ENCODE measurements at regions not wholly inside any gene's neighbourhood (a gene's known extent, or its start where the extent isn't known, plus 50 kb on each side); places are given as distances from the start of the nearest gene placed in this dataset.
"Not testable (repeated sequence)": the region's sequence is repeated elsewhere in the genome, so short reads cannot be mapped to it uniquely, and the experiment has no call there.

GRCh38 chr4:115548123-115548522 is 434.7 kb upstream of the NDST4 start:
- TF ChIP-seq EZH2 (IDR thresholded peaks at IDR 0.05; ENCODE audit: low read length, missing control alignments) (no peak), CTCF (conservative IDR thresholded peaks at IDR 0.05 in 1 of 2, IDR thresholded peaks at IDR 0.05 in 1 of 2; ENCODE audit: low read depth in 1 of 2, low read length in 2 of 2) (no peak)
- no peak overlapping the region for H3K9ac ChIP-seq (ENCODE audit: insufficient read depth, low read length)
- H3K4me1 ChIP-seq (ENCODE audit: control insufficient read depth, extremely low read depth, insufficient read depth, low read length), result no peaks in the 10 kb centered on the region
- H3K9me3 ChIP-seq (ENCODE audit: control insufficient read depth, insufficient read depth, low read depth, low read length), result no peaks in the 10 kb centered on the region
- no peaks in the 10 kb centered on the region for H3K36me3 ChIP-seq (ENCODE audit: control insufficient read depth, insufficient read depth, low read length)
- H3K4me2 ChIP-seq (ENCODE audit: extremely low read depth, insufficient read depth, low read length), result no peak overlapping the region
- H3K27me3 ChIP-seq (ENCODE audit: control insufficient read depth, insufficient read depth, low read length), result no peaks in the 10 kb centered on the region
- H3K79me2 ChIP-seq (ENCODE audit: control insufficient read depth, insufficient read depth, low read length), result no peaks in the 10 kb centered on the region
- no peak overlapping the region for H2AFZ ChIP-seq (ENCODE audit: low read length)
- DNase-seq (ENCODE audit: low read depth in 2 of 2), result no peak
- H3K27ac ChIP-seq (ENCODE audit: insufficient read depth, low read length), result no peak overlapping the region
- no peaks in the 10 kb centered on the region for H4K20me1 ChIP-seq (ENCODE audit: control insufficient read depth, extremely low read depth, insufficient read depth, low read length)
- H3K4me3 ChIP-seq (replicated peaks in 1 of 4; ENCODE audit: control extremely low read depth in 1 of 4, insufficient read depth in 1 of 4, low read depth in 3 of 4, low read length in 4 of 4), result no peak overlapping the region

GRCh38 chr4:115537387-115537786 is 424.0 kb upstream of the NDST4 start:
- H4K20me1 ChIP-seq (ENCODE audit: control insufficient read depth, extremely low read depth, insufficient read depth, low read length), result no peaks in the 10 kb centered on the region
- TF ChIP-seq EZH2 (IDR thresholded peaks at IDR 0.05; ENCODE audit: low read length, missing control alignments) (no peak), CTCF (conservative IDR thresholded peaks at IDR 0.05 in 1 of 2, IDR thresholded peaks at IDR 0.05 in 1 of 2; ENCODE audit: low read depth in 1 of 2, low read length in 2 of 2) (no peak)
- H3K27ac ChIP-seq (ENCODE audit: insufficient read depth, low read length), result no peak overlapping the region
- no peaks in the 10 kb centered on the region for H3K36me3 ChIP-seq (ENCODE audit: control insufficient read depth, insufficient read depth, low read length)
- no peak overlapping the region for H3K4me2 ChIP-seq (ENCODE audit: extremely low read depth, insufficient read depth, low read length)
- no peaks in the 10 kb centered on the region for H3K79me2 ChIP-seq (ENCODE audit: control insufficient read depth, insufficient read depth, low read length)
- no peaks in the 10 kb centered on the region for H3K27me3 ChIP-seq (ENCODE audit: control insufficient read depth, insufficient read depth, low read length)
- no peak overlapping the region for H3K4me3 ChIP-seq (replicated peaks in 1 of 4; ENCODE audit: control extremely low read depth in 1 of 4, insufficient read depth in 1 of 4, low read depth in 3 of 4, low read length in 4 of 4)
- H3K9ac ChIP-seq (ENCODE audit: insufficient read depth, low read length), result no peak overlapping the region
- H2AFZ ChIP-seq (ENCODE audit: low read length), result no peak overlapping the region
- H3K9me3 ChIP-seq (ENCODE audit: control insufficient read depth, insufficient read depth, low read depth, low read length), result no peaks in the 10 kb centered on the region
- peak; percentile 0 to 9 for DNase-seq (ENCODE audit: low read depth in 2 of 2)
- no peaks in the 10 kb centered on the region for H3K4me1 ChIP-seq (ENCODE audit: control insufficient read depth, extremely low read depth, insufficient read depth, low read length)

GRCh38 chr4:115529126-115529525 is 415.7 kb upstream of the NDST4 start:
- no peak overlapping the region for H2AFZ ChIP-seq (ENCODE audit: low read length)

GRCh38 chr4:115519476-115519875 is 406.1 kb upstream of the NDST4 start:
- H3K4me2 ChIP-seq (ENCODE audit: extremely low read depth, insufficient read depth, low read length); H3K79me2 ChIP-seq (ENCODE audit: control insufficient read depth, insufficient read depth, low read length); H3K9ac ChIP-seq (ENCODE audit: insufficient read depth, low read length); H4K20me1 ChIP-seq (ENCODE audit: control insufficient read depth, extremely low read depth, insufficient read depth, low read length); H3K27ac ChIP-seq (ENCODE audit: insufficient read depth, low read length); H3K4me1 ChIP-seq (ENCODE audit: control insufficient read depth, extremely low read depth, insufficient read depth, low read length); H3K4me3 ChIP-seq (replicated peaks in 1 of 4; ENCODE audit: control extremely low read depth in 1 of 4, insufficient read depth in 1 of 4, low read depth in 3 of 4, low read length in 4 of 4); H3K27me3 ChIP-seq (ENCODE audit: control insufficient read depth, insufficient read depth, low read length); H3K9me3 ChIP-seq (ENCODE audit: control insufficient read depth, insufficient read depth, low read depth, low read length); H3K36me3 ChIP-seq (ENCODE audit: control insufficient read depth, insufficient read depth, low read length); H2AFZ ChIP-seq (ENCODE audit: low read length): not testable (repeated sequence)
- peak in 1 of 2 donors; percentile 32 for DNase-seq (ENCODE audit: low read depth in 2 of 2)

More at GRCh38 chr4:115529126-115529525, 415.7 kb upstream of the NDST4 start:
- H3K79me2 ChIP-seq (ENCODE audit: control insufficient read depth, insufficient read depth, low read length), result no peaks in the 10 kb centered on the region
- no peak overlapping the region for H3K9ac ChIP-seq (ENCODE audit: insufficient read depth, low read length)
- H3K27ac ChIP-seq (ENCODE audit: insufficient read depth, low read length), result no peak overlapping the region
- no peaks in the 10 kb centered on the region for H4K20me1 ChIP-seq (ENCODE audit: control insufficient read depth, extremely low read depth, insufficient read depth, low read length)
- H3K36me3 ChIP-seq (ENCODE audit: control insufficient read depth, insufficient read depth, low read length), result no peaks in the 10 kb centered on the region
- DNase-seq (ENCODE audit: low read depth in 2 of 2), result peak in 1 of 2 donors; percentile 3
- no peaks in the 10 kb centered on the region for H3K9me3 ChIP-seq (ENCODE audit: control insufficient read depth, insufficient read depth, low read depth, low read length)
- no peak overlapping the region for H3K4me3 ChIP-seq (replicated peaks in 1 of 4; ENCODE audit: control extremely low read depth in 1 of 4, insufficient read depth in 1 of 4, low read depth in 3 of 4, low read length in 4 of 4)
- H3K27me3 ChIP-seq (ENCODE audit: control insufficient read depth, insufficient read depth, low read length), result no peaks in the 10 kb centered on the region
- H3K4me2 ChIP-seq (ENCODE audit: extremely low read depth, insufficient read depth, low read length), result no peak overlapping the region
- TF ChIP-seq CTCF (conservative IDR thresholded peaks at IDR 0.05 in 1 of 2, IDR thresholded peaks at IDR 0.05 in 1 of 2; ENCODE audit: low read depth in 1 of 2, low read length in 2 of 2) (no peak), EZH2 (IDR thresholded peaks at IDR 0.05; ENCODE audit: low read length, missing control alignments) (no peak)
- H3K4me1 ChIP-seq (ENCODE audit: control insufficient read depth, extremely low read depth, insufficient read depth, low read length), result no peaks in the 10 kb centered on the region
